8988T (cell line): ENCODE measurements at regions not wholly inside any gene's neighbourhood (a gene's known extent, or its start where the extent isn't known, plus 50 kb on each side); places are given as distances from the start of the nearest gene placed in this dataset.
"Not testable (repeated sequence)": the region's sequence is repeated elsewhere in the genome, so short reads cannot be mapped to it uniquely, and the experiment has no call there.

ENCODE experiments used
- DNase-seq: peaks from one replicate; pipeline ENCODE4 v3.0.0; 2011

DNA sequence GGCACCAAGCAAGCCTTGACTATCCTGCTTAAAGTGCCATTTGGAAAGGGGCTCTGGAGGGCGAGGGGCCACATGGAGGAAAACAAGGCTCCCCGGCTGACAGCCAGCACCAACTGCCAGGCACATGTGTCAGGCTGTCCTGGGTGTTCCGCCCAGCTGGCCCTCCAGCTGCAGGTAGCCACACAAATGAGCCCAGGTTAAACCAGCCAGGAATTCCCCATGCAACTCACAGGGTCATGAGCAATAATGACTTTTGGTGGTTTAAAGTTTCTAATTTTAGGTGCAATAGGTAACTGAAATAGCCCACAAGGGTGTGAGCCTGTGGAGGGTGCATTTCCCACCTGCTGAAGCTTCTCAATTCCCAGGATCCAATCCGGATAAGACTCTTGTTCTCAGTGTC is 58.9 kb upstream of the EEF2KMT start:
- DNase-seq, result not testable (repeated sequence)

- DNase-seq, result not testable (repeated sequence)
These were observed 56.4 kb upstream of the EEF2KMT start for GRCh38 chr16:5154006-5154405.

- DNase-seq, result not testable (repeated sequence)
These were observed 53.8 kb upstream of the EEF2KMT start for GRCh38 chr16:5151409-5151808.
